GM18520 (cell line): ENCODE measurements at regions not wholly inside any gene's neighbourhood (a gene's known extent, or its start where the extent isn't known, plus 50 kb on each side); places are given as distances from the start of the nearest gene placed in this dataset.
"Not testable (repeated sequence)": the region's sequence is repeated elsewhere in the genome, so short reads cannot be mapped to it uniquely, and the experiment has no call there.

Source experiments
- ATAC-seq: cut with Tn5 transposase; IDR thresholded peaks from one replicate; pipeline ENCODE4 v1.9.1; 2021; ENCODE audit not compliant: unreplicated experiment

DNA sequence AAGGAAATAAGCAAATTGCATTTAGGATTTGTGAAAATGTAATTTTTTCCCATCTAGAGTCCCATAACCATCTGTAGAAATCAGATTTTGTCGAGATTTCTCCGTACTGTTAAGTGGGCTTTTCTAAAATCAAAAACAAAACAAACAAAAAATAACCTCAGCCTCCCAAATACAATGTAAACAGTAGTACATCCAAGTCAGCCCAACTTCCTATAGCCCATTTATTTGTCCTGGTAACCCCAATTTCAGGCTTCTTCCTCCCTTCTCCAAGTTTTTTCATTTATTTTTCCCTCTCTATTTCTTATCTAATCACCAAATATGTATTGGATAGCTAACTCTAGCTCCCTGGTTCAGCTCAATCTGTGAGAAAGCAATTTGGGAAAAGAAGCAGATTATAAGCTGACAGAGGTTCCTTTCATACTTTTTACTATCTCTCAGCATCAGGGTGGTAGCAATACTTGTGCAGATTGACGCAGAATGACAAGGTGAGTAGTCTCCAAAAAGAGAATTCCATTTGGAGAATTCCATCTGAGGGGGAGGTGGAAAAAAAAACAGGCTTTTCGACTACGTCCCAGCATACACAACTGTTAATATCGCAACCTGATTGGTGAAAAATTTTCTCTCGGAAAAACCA, 132.6 kb upstream of the BTN3A2 start:
- ATAC-seq: no peak

DNA sequence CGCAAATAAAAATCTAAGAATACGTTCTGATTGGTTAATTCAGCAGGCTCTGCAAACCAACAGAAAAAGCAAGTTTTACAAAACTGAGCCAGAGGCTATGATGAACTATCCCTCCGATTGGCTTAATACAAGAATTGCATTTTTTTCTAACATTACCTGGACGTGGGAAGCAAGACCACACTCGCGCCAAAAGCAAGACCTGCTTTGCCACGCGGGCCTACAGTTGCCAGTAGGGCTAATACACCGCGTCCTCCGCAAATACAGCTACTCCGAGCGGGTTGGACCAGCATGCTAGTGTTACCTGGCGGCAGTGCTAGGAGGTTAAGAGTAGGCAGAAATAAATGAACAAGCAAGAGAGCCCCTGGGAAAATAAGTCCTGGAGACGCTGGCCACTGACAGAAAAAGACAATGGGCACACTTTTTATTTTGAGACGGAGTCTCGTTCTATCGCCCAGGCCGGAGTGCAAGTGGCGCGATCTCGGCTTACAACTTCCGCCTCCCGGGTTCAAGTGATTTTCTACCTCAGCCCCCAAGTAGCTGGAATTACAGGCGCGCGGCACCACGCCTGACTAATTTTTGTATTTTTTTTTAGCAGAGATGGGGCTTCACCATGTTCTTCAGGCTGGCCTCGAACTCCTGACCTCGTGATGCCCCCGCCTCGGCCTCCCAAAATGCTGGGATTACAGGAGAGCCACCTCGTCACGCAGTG, 131.9 kb upstream of the BTN3A2 start:
- no peak for ATAC-seq

DNA sequence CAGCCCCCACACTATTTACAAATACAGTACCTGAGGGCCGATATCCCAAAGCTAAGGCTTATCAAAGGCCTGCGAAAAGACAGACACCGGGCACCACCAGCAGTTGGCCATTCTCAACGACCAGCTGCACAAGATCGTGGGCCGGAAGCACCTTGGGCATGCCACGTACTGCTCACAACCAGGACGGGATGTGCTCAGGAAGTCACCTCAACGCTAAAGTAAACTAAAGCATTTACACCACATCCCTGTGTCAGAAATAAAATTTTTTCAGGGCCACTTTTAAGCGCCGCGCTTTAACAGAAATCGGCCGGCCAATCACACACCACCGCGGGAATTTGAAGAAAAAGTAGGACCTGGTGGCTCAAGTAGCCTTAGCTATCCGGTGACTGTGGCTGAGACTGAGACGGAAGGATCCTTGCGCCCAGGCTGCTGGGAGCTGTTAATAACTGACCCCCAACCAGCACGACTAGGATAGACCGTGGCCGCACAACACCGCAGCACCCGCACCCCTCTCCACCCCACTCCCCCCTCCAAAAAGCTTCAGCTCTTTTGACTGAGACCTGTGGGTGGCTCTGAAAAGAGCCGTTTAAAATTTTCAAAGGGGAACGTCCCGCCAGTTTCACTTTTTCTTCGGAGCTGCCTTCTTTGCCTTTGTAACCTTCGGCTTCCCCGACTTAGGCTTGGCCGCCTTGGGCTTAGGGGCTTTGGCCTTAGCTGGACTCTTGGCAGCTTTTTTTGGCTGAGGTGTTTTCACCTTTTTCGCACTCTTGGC, 131.2 kb upstream of the BTN3A2 start:
- ATAC-seq: peak; percentile 18

DNA sequence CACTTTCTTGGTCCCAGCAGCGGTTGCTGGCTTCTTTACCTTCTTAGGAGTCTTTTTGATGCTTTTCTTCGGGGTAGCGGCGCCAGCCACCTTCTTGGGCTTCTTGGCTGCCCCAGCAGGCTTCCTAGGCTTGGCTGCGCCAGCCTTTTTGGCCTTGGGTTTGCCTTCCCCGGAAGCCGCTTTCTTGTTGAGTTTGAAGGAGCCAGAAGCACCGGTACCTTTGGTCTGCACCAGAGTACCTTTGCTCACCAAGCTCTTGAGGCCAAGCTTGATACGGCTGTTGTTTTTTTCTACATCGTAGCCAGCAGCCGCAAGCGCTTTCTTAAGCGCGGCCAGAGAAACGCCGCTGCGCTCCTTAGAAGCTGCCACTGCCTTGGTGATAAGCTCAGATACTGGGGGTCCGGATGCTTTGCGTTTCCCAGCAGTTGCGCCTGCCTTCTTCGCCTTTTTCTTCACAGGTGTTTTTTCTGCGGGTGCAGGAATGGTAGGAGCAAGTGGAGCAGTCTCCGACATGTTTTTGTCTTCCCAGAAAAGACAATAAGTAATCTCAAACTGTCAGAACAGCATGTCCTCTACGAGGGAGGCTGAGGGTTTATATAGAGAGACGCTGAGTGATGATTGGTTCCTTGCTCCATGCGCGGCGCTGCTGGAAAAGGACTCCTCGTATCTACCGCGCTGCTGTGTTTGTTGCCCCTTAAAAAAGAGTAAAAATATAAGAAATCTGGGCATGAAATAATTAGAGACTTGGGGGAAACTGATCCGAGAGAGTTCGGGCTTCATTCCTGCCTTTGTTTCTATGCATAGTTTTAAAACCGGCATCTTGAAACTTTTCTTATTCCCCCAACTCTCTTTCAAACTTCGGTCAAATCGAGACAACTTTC, 130.3 kb upstream of the BTN3A2 start:
- peak; percentile 39 for ATAC-seq

DNA sequence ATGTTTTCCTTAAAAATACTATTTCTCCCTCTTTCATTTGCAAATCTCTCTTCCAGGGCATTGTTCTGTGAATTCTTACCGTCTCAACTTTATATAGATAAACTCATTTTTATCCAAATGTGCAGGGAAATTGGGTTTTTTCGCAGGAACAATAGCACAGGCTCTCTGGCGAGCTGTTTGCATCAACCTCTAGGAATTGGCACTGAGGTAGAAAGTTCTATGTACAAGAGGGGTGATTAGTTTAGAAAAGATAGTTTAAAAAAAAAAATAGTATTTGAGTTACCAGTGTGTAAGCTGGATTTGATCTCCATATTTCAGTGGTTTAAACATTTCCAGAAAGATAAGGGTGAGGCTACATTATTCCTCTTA, 129.7 kb upstream of the BTN3A2 start:
- ATAC-seq: no peak

DNA sequence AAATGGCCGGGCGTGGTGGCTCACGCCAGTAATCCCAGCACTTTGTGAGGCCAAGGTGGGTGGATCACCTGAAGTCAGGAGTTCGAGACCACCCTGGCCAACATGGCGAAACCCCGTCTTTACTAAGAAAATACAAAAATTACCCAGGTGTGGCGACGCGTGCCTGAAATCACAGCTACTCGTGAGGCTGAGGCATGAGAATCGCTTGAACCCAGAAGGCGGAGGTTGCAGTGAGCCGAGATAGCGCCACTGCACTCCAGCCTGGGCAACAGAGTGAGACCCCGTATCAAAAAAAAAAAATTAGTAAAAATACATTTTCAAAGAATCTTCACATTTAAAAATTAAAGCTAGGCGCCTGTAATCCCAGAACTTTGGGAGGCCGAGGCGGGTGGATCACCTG, 125.6 kb upstream of the BTN3A2 start:
- not testable (repeated sequence) for ATAC-seq

DNA sequence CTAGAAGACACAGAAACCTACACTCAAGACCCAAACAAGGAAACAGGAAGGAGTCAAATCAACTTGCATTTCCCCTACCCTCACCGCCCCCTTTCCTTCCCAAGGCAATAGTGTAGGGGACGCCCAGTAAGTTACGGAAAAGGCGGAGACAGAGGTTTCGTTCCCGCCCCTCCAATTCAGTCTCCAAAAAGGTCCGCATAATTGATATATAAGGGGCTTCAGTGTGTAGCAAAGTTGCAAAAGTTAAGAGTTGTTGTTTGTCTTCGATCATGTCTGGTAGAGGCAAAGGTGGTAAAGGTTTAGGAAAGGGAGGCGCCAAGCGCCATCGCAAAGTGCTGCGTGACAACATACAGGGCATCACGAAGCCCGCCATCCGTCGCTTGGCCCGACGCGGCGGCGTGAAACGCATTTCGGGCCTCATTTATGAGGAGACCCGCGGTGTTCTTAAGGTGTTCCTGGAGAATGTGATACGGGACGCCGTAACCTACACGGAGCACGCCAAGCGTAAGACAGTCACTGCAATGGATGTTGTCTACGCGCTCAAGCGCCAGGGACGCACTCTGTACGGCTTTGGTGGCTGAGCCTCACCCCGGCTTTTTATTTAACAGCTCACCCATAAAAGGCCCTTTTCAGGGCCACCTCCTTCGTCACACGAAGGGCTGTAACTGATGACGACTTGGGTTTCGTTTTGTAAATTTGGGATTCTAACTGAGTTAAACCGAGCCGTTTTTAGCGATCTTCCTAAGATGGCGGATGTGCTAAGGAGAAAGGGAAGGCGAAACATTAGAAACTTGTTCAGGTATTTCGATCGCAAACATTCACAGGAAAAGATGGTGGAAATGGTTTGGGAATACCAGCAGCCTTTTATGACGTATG, 124.6 kb upstream of the BTN3A2 start:
- ATAC-seq: peak; percentile 32

DNA sequence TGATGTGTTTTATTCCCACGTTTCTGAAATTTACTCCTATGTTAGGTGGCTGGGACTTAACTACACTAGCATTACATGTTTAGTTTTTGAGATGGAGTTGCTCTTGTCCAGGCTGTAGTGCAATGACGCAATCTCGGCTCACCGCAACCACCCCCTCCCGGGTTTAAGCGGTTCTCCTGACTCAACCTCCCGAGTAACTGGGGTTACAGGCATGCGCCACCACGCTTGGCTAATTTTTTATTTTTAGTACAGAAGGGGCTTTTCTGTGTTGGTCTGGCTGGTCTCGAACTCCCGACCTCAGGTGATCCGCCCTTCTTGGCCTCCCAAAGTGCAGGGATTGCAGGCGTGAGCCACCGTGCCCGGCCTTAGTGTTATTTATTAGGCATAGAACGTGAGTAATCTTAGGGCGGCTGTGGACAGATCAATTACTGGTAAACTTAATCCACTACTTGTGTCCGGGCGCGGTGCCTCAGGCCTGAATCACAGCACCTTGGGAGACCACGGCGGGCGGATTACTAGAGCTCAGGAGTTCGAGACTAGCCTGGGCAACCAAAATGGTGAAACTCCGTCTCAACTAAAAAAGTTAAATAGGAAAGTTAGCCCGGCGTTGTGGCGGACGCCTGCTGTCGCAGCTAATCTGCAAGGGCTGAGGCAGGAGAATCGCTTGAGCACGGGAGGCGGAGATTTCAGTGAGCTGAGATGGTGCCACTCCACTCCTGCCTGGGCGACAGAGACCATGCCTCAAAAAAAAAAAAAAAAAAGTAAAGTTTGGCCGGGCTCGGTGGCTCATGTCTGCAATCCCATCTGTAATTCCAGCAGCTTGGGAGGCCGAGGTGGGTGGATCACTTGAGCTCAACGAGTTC, 123.7 kb upstream of the BTN3A2 start:
- no peak for ATAC-seq

DNA sequence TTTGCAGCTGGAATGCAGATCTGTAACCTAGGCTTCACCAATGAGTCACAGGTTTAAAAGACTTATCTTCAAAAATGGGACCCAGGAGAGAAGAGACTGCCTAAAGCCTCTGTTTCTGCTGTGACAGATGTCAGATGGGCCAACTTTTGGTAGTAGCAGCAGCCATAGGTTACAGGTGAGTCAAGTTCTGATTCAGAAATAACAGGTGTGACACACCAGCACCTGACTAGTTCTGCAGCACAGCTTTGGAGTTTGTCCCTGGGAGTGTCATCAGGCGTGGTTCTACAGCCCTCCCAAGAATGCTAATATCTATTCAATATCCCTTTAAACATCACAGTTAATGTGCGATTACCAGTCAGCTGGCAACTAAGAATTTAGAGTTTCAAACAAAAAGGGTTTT, 121.9 kb upstream of the BTN3A2 start:
- ATAC-seq: no peak

DNA sequence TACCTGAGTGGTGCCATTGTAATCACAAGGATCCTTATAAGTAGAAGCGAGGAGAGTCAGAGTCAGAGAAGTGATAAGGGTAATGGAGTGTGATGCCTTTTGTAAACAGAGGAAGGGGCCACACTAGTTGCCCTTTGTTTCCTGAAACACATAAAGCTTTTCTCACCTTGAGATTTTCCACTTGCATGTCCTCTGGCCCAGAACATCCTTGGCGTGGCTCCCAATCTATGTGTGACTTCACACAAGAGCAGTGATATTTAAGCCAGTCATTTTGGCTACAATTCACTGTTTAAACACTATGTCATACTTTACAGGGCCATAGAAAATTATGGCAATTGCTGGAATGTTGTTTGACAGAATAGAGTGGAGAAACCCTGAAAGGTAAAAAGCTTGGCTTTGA, 121.2 kb upstream of the BTN3A2 start:
- ATAC-seq: no peak

DNA sequence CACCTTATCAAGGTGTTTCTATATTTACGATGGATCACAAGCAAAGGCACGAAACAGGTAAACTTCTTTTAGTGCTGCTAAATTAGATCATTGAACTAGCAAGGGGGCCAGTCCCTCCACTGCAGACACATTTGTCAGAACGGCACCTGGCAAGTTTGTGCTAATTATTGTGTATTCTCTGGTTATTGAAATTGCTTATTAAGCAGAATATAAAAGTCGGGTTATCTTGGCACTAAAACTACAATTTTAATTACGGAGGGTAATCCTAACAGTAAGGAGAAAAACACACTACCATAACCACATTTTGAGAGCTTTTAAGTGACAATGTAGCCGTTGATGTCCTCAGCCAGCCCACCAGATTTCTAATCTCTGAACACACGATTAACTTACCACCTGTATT, 118.9 kb upstream of the BTN3A2 start:
- no peak for ATAC-seq

DNA sequence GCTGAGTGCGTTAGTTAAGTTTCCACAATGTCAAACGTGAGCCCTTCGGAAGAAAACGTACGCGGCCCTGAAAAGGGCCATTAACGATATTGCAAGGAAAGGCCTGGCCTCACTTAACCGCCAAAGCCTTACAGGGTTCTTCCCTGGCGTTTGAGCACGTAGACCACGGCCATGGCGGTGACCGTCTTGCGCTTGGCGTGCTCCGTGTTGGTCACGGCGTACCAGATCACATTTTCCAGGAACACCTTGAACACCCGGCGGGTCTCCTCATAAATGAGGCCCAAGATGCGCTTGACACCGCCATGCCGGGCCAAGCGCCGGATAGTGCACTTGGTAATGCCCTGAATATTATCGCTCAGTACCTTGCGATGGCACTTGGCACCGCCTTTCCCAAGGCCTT, 118.4 kb upstream of the BTN3A2 start:
- ATAC-seq: no peak

DNA sequence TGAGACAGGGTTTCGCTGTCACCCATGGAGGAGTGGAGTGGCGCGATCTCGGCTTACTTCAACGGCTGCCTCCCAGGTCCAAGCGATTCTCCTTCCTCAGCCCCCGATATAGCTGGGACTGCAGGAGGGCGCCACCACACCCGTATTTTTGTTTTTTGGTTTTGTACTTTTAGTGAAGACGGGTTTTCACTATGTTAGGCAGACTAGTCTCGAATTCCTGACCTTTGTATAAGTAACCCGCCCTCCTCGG, 115.4 kb upstream of the BTN3A2 start:
- no peak for ATAC-seq

DNA sequence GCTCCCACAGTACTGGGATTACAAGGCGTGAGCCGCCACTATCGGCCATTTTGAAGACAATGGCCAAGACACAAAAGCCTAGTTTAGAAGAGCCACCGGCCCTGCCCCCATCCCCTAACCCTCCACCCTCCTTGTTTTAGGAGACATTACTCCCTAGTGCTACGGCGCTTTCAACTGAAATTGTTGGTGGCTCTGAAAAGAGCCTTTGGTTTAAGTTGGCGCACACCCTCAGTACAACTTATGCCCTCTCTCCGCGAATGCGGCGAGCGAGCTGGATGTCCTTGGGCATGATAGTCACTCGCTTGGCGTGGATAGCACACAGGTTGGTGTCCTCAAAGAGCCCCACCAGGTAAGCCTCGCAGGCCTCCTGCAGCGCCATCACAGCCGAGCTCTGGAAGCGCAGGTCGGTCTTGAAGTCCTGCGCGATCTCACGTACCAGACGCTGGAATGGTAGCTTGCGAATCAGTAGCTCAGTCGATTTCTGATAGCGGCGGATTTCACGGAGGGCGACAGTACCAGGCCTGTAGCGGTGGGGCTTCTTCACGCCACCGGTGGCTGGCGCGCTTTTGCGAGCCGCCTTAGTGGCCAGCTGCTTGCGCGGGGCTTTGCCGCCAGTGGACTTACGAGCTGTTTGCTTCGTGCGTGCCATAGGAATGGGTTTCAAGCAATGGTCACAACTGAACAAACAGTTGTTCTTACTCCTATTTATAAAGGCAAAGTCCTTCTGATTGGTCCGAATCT, 114.9 kb upstream of the BTN3A2 start:
- peak; percentile 27 for ATAC-seq

DNA sequence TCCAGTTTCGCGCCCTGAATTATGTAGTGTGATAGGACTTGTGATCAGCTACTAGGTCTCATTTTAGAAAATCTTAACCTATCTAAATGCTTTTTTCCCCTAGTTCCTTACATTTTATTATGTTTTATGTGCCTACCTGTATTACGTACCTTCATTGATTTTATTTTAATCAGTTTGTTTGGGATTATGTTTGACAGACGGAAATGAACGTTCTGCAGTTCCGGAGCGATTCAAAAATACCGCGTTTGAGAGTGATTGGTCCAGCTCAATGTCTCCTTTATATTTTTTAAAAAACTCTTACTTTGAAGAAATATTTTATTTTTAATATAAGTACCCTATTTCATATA, 114.3 kb upstream of the BTN3A2 start:
- ATAC-seq: no peak

DNA sequence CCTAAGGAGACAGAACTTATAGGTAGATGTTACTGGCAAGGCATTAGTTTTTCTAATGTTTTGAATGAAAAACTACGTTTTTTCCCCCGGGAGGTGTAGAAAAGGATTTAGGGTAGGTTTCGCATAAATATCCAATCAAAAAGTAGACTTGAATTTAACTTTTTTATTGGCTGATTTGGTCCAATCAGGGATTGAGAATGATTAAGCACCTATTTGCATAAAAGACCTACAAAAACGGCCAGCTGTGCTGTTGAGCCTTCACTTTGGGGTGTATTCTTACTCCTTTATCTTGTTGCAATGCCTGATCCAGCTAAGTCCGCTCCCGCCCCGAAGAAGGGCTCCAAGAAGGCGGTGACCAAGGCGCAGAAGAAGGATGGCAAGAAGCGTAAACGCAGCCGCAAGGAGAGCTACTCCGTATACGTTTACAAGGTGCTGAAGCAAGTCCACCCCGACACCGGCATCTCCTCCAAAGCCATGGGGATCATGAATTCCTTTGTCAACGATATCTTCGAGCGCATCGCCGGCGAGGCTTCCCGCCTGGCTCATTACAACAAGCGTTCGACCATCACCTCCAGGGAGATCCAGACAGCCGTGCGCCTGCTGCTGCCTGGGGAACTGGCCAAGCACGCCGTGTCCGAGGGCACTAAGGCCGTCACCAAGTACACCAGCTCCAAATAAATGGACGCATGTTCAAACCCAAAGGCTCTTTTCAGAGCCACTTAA, 113.5 kb upstream of the BTN3A2 start:
- ATAC-seq: peak; percentile 31

DNA sequence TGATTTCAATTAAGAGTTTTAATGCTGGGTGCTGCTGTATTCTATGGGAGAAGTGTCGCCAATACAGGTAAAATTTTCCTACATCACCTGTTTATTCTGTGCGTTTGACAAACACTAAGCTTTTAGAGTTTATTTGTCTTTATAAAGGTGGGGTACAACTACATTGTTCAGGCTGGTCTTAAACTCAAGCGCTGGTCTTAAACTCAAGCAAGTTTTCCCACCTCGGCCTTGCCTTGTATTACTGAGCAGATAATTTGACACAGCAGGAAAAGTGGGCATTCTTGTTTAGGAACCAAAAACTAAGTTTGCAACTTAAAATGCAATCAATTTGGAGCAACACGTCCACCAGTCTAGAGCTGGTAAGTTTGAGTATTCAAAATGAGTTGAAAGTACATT, 112.9 kb upstream of the BTN3A2 start:
- no peak for ATAC-seq

DNA sequence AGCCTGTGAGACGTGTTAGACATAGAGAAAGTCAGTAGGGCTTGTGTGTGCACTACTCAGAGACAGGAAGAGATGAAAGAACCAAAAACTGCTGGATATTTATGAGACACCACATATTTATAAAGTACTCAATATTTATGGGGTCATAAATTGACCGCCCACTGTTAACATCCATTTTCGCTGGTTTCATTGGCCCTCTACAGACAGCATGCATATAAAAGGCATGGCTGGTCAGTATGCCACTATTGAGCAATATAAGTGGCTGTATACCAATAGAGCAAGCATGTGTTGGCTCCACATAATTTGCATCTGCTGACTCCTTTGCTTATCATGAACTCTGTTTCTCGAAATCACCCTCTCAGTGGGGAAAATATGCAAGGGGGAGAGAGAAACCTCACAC, 110.3 kb upstream of the BTN3A2 start:
- ATAC-seq: no peak
